H1 (cell line): ENCODE measurements at regions not wholly inside any gene's neighbourhood (a gene's known extent, or its start where the extent isn't known, plus 50 kb on each side); places are given as distances from the start of the nearest gene placed in this dataset.

ENCODE experiments used
- CTCF ChIA-PET: fragments of 300-600 bp; sonication (Branson Sonifier 250); formaldehyde crosslinking; loops from one replicate; lab custom pipeline; 2021; ENCODE audit not compliant: partially characterized antibody; lab: Charles Lee
- POLR2A ChIA-PET: fragments of 300-600 bp; sonication (Branson Sonifier 250); formaldehyde crosslinking; loops from one replicate; lab custom pipeline; 2021; ENCODE audit warnings: inconsistent platforms; ENCODE audit not compliant: partially characterized antibody; lab: Charles Lee
- DNase-seq, 2 experiments: peaks; one replicate each; pipeline versions ENCODE4 v3.0.0 to v3.0.0-alpha.2; 2010 to 2022; ENCODE audit warnings: low spot score in 2 of 2, low read depth in 1 of 2, mixed read lengths in 1 of 2
- FAIRE-seq: peaks from 2 replicates; lab custom pipeline; 2011; peaks lifted over from hg19 to GRCh38; lab: Jason Lieb, UNC
- H2AFZ ChIP-seq: 2 replicates; pipeline ENCODE4 v1.8.1; 2012; ENCODE audit warnings: low read length, inconsistent platforms
- H2AK5ac ChIP-seq: 2 replicates; pipeline ENCODE4 v1.6.1; 2013; ENCODE audit warnings: low read depth, low read length
- H2BK120ac ChIP-seq: replicated peaks from 2 replicates; pipeline ENCODE3; 2013; ENCODE audit warnings: low read depth, low read length, inconsistent platforms
- H2BK12ac ChIP-seq: 2 replicates; pipeline ENCODE4 v1.6.1; 2013; ENCODE audit warnings: low read depth, low read length
- H2BK15ac ChIP-seq: 2 replicates; pipeline ENCODE4 v1.6.1; 2013; ENCODE audit warnings: low read length
- H2BK20ac ChIP-seq: 2 replicates; pipeline ENCODE4 v1.6.1; 2013; ENCODE audit warnings: low read length
- H2BK5ac ChIP-seq: 2 replicates; pipeline ENCODE4 v1.6.1; 2013; ENCODE audit warnings: low read depth, low read length
- H3K14ac ChIP-seq: 2 replicates; pipeline ENCODE4 v1.6.1; 2013; ENCODE audit warnings: inconsistent platforms; ENCODE audit not compliant: insufficient read length
- H3K18ac ChIP-seq: 2 replicates; pipeline ENCODE4 v1.6.1; 2013; ENCODE audit warnings: low read length; ENCODE audit errors: extremely low read depth
- H3K23ac ChIP-seq: 2 replicates; pipeline ENCODE4 v1.6.1; 2013; ENCODE audit warnings: inconsistent platforms; ENCODE audit not compliant: insufficient read length
- H3K23me2 ChIP-seq: 2 replicates; pipeline ENCODE4 v1.6.1; 2013; ENCODE audit warnings: low read depth, low read length
- H3K27ac ChIP-seq: 2 replicates; pipeline ENCODE4 v1.6.1; 2011; ENCODE audit warnings: low read depth, low read length, inconsistent platforms
- H3K27me3 ChIP-seq, 4 experiments: replicated peaks in 1 of 4; 1 replicate in 1 of 4; 2 replicates in 3 of 4; pipeline versions ENCODE4 v1.6.1 to v1.8.1; 2011 to 2013; ENCODE audit warnings: low read length in 3 of 4, mild to moderate bottlenecking in 3 of 4, inconsistent platforms in 2 of 4, mixed read lengths in 2 of 4, moderate library complexity in 1 of 4; ENCODE audit not compliant: control insufficient read depth in 3 of 4, insufficient read depth in 3 of 4; ENCODE audit errors: extremely low read depth in 1 of 4
- H3K36me3 ChIP-seq, 4 experiments: 2 replicates each; pipeline versions ENCODE4 v1.6.1 to v1.8.1; 2011 to 2013; ENCODE audit warnings: mild to moderate bottlenecking in 4 of 4, low read length in 3 of 4, moderate library complexity in 2 of 4, control low read depth in 1 of 4, inconsistent platforms in 1 of 4; ENCODE audit not compliant: insufficient read depth in 4 of 4, control insufficient read depth in 2 of 4
- H3K4ac ChIP-seq: replicated peaks from 2 replicates; pipeline ENCODE3; 2013; ENCODE audit warnings: low read length, low read depth, mixed read lengths, inconsistent platforms; ENCODE audit not compliant: insufficient read length
- H3K4me1 ChIP-seq, 4 experiments: replicated peaks in 1 of 4; 1 replicate in 1 of 4; 2 replicates in 3 of 4; pipeline versions ENCODE4 v1.6.1 to v1.8.1; 2011 to 2013; ENCODE audit warnings: low read length in 3 of 4, inconsistent platforms in 2 of 4, mixed read lengths in 1 of 4; ENCODE audit not compliant: insufficient read depth in 4 of 4, control insufficient read depth in 3 of 4
- H3K4me2 ChIP-seq, 2 experiments: 2 replicates each; pipeline versions ENCODE4 v1.6.1 to v1.8.1; 2011 to 2013; ENCODE audit warnings: low read depth in 2 of 2, low read length in 2 of 2, control low read depth in 1 of 2, inconsistent platforms in 1 of 2, mild to moderate bottlenecking in 1 of 2; ENCODE audit not compliant: insufficient read depth in 1 of 2
- H3K4me3 ChIP-seq, 4 experiments: fragments of 200-600, 300-600 bp in 1 of 4; sonication (generic), shearing (Covaris generic), sonication (Bioruptor Twin) in 1 of 4; 2 replicates each; pipeline versions ENCODE4 v1.5.1 to v1.8.1; 2011 to 2016; ENCODE audit warnings: low read length in 4 of 4, low read depth in 3 of 4, control low read depth in 2 of 4, inconsistent platforms in 2 of 4, mild to moderate bottlenecking in 2 of 4, mixed read lengths in 1 of 4, moderate library complexity in 1 of 4; ENCODE audit not compliant: insufficient read depth in 2 of 4; ENCODE audit errors: extremely low read depth in 1 of 4
- H3K56ac ChIP-seq: replicated peaks from 2 replicates; pipeline ENCODE3; 2013; ENCODE audit warnings: low read depth, mild to moderate bottlenecking, mixed read lengths, low read length, inconsistent platforms; ENCODE audit not compliant: insufficient read length
- H3K79me1 ChIP-seq: 2 replicates; pipeline ENCODE4 v1.6.1; 2013; ENCODE audit warnings: low read depth, low read length, control low read depth
- H3K79me2 ChIP-seq, 2 experiments: 2 replicates each; pipeline versions ENCODE4 v1.6.1 to v1.8.1; 2012 to 2013; ENCODE audit warnings: low read length in 2 of 2, mild to moderate bottlenecking in 2 of 2, inconsistent platforms in 1 of 2; ENCODE audit not compliant: insufficient read depth in 2 of 2, control insufficient read depth in 1 of 2
- H3K9ac ChIP-seq, 4 experiments: replicated peaks in 1 of 4; 1 replicate in 1 of 4; 2 replicates in 3 of 4; pipeline versions ENCODE4 v1.6.1 to v1.8.1; 2011 to 2013; ENCODE audit warnings: low read depth in 3 of 4, low read length in 3 of 4, control low read depth in 2 of 4, mild to moderate bottlenecking in 2 of 4, moderate library complexity in 2 of 4, inconsistent platforms in 1 of 4; ENCODE audit errors: extremely low read depth in 1 of 4
- H3K9me3 ChIP-seq, 2 experiments: 2 replicates each; pipeline versions ENCODE4 v1.6.1 to v1.8.1; 2012 to 2013; ENCODE audit warnings: mild to moderate bottlenecking in 2 of 2, moderate library complexity in 2 of 2, control low read depth in 1 of 2, inconsistent platforms in 1 of 2, low read depth in 1 of 2, low read length in 1 of 2, mixed read lengths in 1 of 2; ENCODE audit not compliant: insufficient read depth in 2 of 2
- H4K20me1 ChIP-seq, 2 experiments: replicated peaks in 1 of 2; 2 replicates each; pipeline versions ENCODE3 to v1.8.1; 2011 to 2013; ENCODE audit warnings: inconsistent platforms in 2 of 2, low read length in 2 of 2, mild to moderate bottlenecking in 1 of 2; ENCODE audit not compliant: insufficient read depth in 2 of 2, control insufficient read depth in 1 of 2
- H4K5ac ChIP-seq: 2 replicates; pipeline ENCODE4 v1.6.1; 2013; ENCODE audit warnings: low read length, low read depth, mixed read lengths, inconsistent platforms; ENCODE audit not compliant: insufficient read length
- H4K8ac ChIP-seq: 2 replicates; pipeline ENCODE4 v1.8.0; 2013; ENCODE audit warnings: mild to moderate bottlenecking, moderate library complexity, low read length, inconsistent platforms; ENCODE audit not compliant: insufficient read depth; ENCODE audit errors: extremely low read depth
- H4K91ac ChIP-seq: replicated peaks from 2 replicates; pipeline ENCODE3; 2013; ENCODE audit warnings: low read length, mixed read lengths, inconsistent platforms; ENCODE audit not compliant: insufficient read length
- GTF2F1 ChIP-seq: IDR thresholded peaks from 2 replicates; pipeline ENCODE4 v1.6.1; 2012; ENCODE audit warnings: low read depth, low read length, improper control_type of control experiment, borderline replicate concordance
- PHF8 ChIP-seq: fragments of 200-600 bp; sonication (generic); conservative IDR thresholded peaks from 2 replicates; pipeline ENCODE4 v1.7.1; 2012; ENCODE audit warnings: low read depth, mild to moderate bottlenecking, inconsistent platforms, low read length, moderate library complexity
- WGBS, 2 experiments: shearing (Covaris generic) in 1 of 2; methylation state at CpG; one replicate each; pipeline versions ENCODE4 v1.1.6 to v1.1.7; 2013 to 2015; ENCODE audit warnings: low lambda C conversion rate in 2 of 2, mixed read lengths in 2 of 2, inconsistent platforms in 1 of 2, low coverage in 1 of 2, missing lambda C conversion rate in 1 of 2; ENCODE audit not compliant: insufficient replicate concordance in 2 of 2, insufficient coverage in 1 of 2, insufficient read length in 1 of 2; ENCODE audit errors: extremely low coverage in 1 of 2, missing lambda C conversion rate in 1 of 2; 5-methylcytosine and 5-hydroxymethylcytosine counted together

DNA sequence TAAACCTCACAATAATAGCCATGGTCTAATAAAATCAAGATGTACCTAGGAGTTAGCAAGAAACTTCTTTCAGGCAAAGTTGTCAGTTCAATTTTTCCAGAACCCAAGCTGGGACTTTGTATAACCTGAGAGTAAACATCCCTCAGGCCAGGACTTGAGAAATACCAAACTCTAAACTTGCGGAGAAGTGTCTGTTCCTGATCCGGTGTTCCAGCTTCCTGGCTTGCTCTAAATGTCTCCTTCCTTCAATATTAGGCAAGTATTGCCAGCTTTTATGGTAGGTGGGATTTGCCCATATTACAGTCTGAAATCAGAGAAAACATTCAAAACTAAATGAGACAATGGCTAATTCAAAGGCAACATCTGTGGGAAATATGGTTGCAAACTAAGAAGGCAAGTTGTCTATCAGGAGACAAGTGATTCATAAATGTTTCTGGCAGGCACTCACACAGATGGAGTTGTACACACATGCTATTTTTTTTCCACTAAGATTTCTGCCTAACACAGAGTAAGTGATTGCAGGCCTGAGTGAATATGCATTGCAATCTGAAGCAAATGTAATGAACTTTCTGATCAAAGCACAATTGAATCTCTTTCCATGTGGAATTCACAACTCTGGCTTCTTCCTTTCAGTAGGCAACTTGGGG is 88.3 kb upstream of the COL8A1 start:
- Histone ChIP-seq H3K56ac (no peak overlapping the region), H2BK15ac (no peak overlapping the region), H3K23me2 (no peaks in the 10 kb centered on the region), H3K18ac (no peak overlapping the region), H3K36me3 (no peaks in the 10 kb centered on the region), H4K91ac (no peak overlapping the region), H4K20me1 (no peaks in the 10 kb centered on the region), H3K9ac (no peak overlapping the region), H3K27ac (no peak overlapping the region), H3K4me1 (no peaks in the 10 kb centered on the region), H4K5ac (no peak overlapping the region), H2AFZ (no peak overlapping the region), H3K9me3 (no peaks in the 10 kb centered on the region), H3K79me2 (no peaks in the 10 kb centered on the region), H4K8ac (no peak overlapping the region), H3K4ac (no peak overlapping the region), H3K23ac (no peak overlapping the region), H2BK20ac (no peak overlapping the region), H3K4me2 (no peak overlapping the region), H2AK5ac (no peak overlapping the region), H2BK12ac (no peak overlapping the region), H2BK120ac (no peak overlapping the region), H2BK5ac (no peak overlapping the region), H3K79me1 (no peaks in the 10 kb centered on the region), H3K14ac (no peak overlapping the region), H3K27me3 (no peaks in the 10 kb centered on the region), H3K4me3 (no peak overlapping the region)
- TF ChIP-seq GTF2F1, result no peak
- no peak for TF ChIP-seq PHF8
- 94% methylated on average over 2 of the region's 2 CpGs; no CpG with 5 or more reads in 1 of the 2 experiments for WGBS, 2 experiments
- no peak for DNase-seq
- ChIA-PET POLR2A (no interaction called here), CTCF (interaction anchor here (1.4 to 2.5 kb wide), 5 partner anchors 9 to 204 kb away, joined by 3 to 9 read pairs (median 4); no protein-coding TSS in a partner anchor)
- no peak for FAIRE-seq
